HepG2 (cell line): ENCODE measurements at regions not wholly inside any gene's neighbourhood (a gene's known extent, or its start where the extent isn't known, plus 50 kb on each side); places are given as distances from the start of the nearest gene placed in this dataset.
A peak's percentile ranks its signal among the peaks of the same experiment; 100 is the strongest.

ENCODE experiments used
- ATAC-seq: fragments of 200-7000 bp; cut with Tn5 transposase; 3 replicates; pipeline ENCODE4 v1.9.1; 2020; ENCODE audit warnings: mild to moderate bottlenecking, moderate library complexity
- BruUV-seq: library from RNA; stranded (reverse); fragments of 400-500 nt; replicated peaks from 2 replicates; lab custom pipeline; 2021; lab: Mats Ljungman, UMichigan
- CTCF ChIA-PET: fragments of 300-600 bp; formaldehyde crosslinking; extraction: SDS; loops from one replicate; lab custom pipeline; 2021; ENCODE audit warnings: low total read pairs, inconsistent platforms, low intra/inter-chr PET ratio; lab: Yijun Ruan, JAX
- POLR2A ChIA-PET: fragments of 350-600 bp; sonication (Branson Sonifier 250); formaldehyde crosslinking; loops from one replicate; lab custom pipeline; 2020; ENCODE audit warnings: antibody characterized with exemption, inconsistent platforms; lab: Yijun Ruan, JAX
- DNase-seq: peaks from one replicate; pipeline ENCODE4 v3.0.0-alpha.2; 2015; ENCODE audit warnings: low spot score
- FAIRE-seq: peaks from 3 replicates; lab custom pipeline; 2011; peaks lifted over from hg19 to GRCh38; lab: Jason Lieb, UNC
- H2AFZ ChIP-seq: one replicate; pipeline ENCODE4 v1.6.1; 2011; ENCODE audit warnings: low read length, inconsistent platforms
- H3K27ac ChIP-seq: fragments of 300-600 bp; 3 replicates; pipeline ENCODE4 v1.8.0; 2011; ENCODE audit warnings: mixed run types, mild to moderate bottlenecking, mixed read lengths, low read length, inconsistent platforms; ENCODE audit not compliant: insufficient read depth; ENCODE audit errors: extremely low read length
- H3K27me3 ChIP-seq, 2 experiments: fragments of 200-600 bp in 1 of 2; 2 replicates in 1 of 2; 3 replicates in 1 of 2; pipeline versions ENCODE4 v1.6.0 to v1.8.0; 2011; ENCODE audit warnings: low read length in 2 of 2, mild to moderate bottlenecking in 2 of 2, moderate library complexity in 2 of 2, inconsistent platforms in 1 of 2; ENCODE audit not compliant: insufficient read depth in 2 of 2, control insufficient read depth in 1 of 2
- H3K36me3 ChIP-seq, 2 experiments: fragments of 200-600 bp in 1 of 2; replicated peaks in 1 of 2; 2 replicates in 1 of 2; 3 replicates in 1 of 2; pipeline versions ENCODE4 v1.5.1 to v1.8.0; 2011; ENCODE audit warnings: low read length in 2 of 2, inconsistent platforms in 1 of 2; ENCODE audit not compliant: insufficient read depth in 2 of 2, control insufficient read depth in 1 of 2
- H3K4me1 ChIP-seq: 2 replicates; pipeline ENCODE4 v1.5.1; 2012; ENCODE audit warnings: low read length, inconsistent platforms; ENCODE audit not compliant: insufficient read depth
- H3K4me2 ChIP-seq: 2 replicates; pipeline ENCODE4 v1.6.0; 2011; ENCODE audit warnings: low read depth, low read length, inconsistent platforms
- H3K4me3 ChIP-seq, 3 experiments: fragments of 200-600 bp in 1 of 3; sonication (generic), shearing (Covaris generic) in 1 of 3; replicated peaks in 1 of 3; 2 replicates each; pipeline ENCODE4 v1.5.1; 2011 to 2016; ENCODE audit warnings: low read length in 3 of 3, inconsistent platforms in 2 of 3, low read depth in 2 of 3, mild to moderate bottlenecking in 2 of 3, control low read depth in 1 of 3, mixed read lengths in 1 of 3; ENCODE audit not compliant: insufficient read depth in 1 of 3
- H3K79me2 ChIP-seq: one replicate; pipeline ENCODE4 v1.6.1; 2011; ENCODE audit warnings: low read length, inconsistent platforms; ENCODE audit not compliant: insufficient read depth
- H3K9ac ChIP-seq: 2 replicates; pipeline ENCODE4 v1.6.0; 2011; ENCODE audit warnings: mild to moderate bottlenecking, low read depth, low read length, inconsistent platforms; ENCODE audit not compliant: insufficient read depth
- H3K9me3 ChIP-seq: 2 replicates; pipeline ENCODE4 v1.5.1; 2012; ENCODE audit warnings: mild to moderate bottlenecking, low read length
- H4K20me1 ChIP-seq: 2 replicates; pipeline ENCODE4 v1.6.0; 2011; ENCODE audit warnings: inconsistent platforms, mild to moderate bottlenecking, low read length, moderate library complexity; ENCODE audit not compliant: insufficient read depth
- ATF7 ChIP-seq, 2 experiments: fragments of 450-650 bp in 1 of 2; sonication (generic) in 1 of 2; formaldehyde crosslinking in 1 of 2; IDR thresholded peaks; 2 replicates each; pipeline versions ENCODE4 v1.4.0 to v1.6.1; 2016 to 2020; ENCODE audit warnings: antibody characterized with exemption in 1 of 2, mild to moderate bottlenecking in 1 of 2, missing genetic modification reagents in 1 of 2
- DDIT3 ChIP-seq: sonication (generic); formaldehyde crosslinking; IDR thresholded peaks from 2 replicates; pipeline ENCODE4 v1.4.0; 2020; ENCODE audit warnings: mild to moderate bottlenecking, missing genetic modification reagents
- DPF2 ChIP-seq: sonication (generic); formaldehyde crosslinking; IDR thresholded peaks from 2 replicates; pipeline ENCODE4 v1.4.0; 2020; ENCODE audit warnings: mild to moderate bottlenecking, low read depth, missing genetic modification reagents, borderline replicate concordance
- HOXA3 ChIP-seq: sonication (generic); formaldehyde crosslinking; IDR thresholded peaks from 2 replicates; pipeline ENCODE4 v1.5.0; 2020; ENCODE audit warnings: missing genetic modification reagents
- MATR3 ChIP-seq: sonication (generic); formaldehyde crosslinking; IDR thresholded peaks from 2 replicates; pipeline ENCODE4 v1.4.0; 2020; ENCODE audit warnings: missing genetic modification reagents
- NCOA2 ChIP-seq: sonication (generic); formaldehyde crosslinking; IDR thresholded peaks from 2 replicates; pipeline ENCODE4 v1.8.0; 2022; ENCODE audit warnings: inconsistent platforms
- SOX13 ChIP-seq, 3 experiments: fragments of 450-650 bp in 1 of 3; sonication (generic) in 1 of 3; formaldehyde crosslinking in 1 of 3; IDR thresholded peaks in 2 of 3; conservative IDR thresholded peaks in 1 of 3; 2 replicates each; pipeline versions ENCODE4 v1.5.0 to v1.6.1; 2016 to 2020; ENCODE audit warnings: antibody characterized with exemption in 1 of 3, mild to moderate bottlenecking in 1 of 3, missing compliant biosample characterization in 1 of 3, missing genetic modification reagents in 1 of 3, moderate library complexity in 1 of 3
- SOX5 ChIP-seq: IDR thresholded peaks from 2 replicates; pipeline ENCODE4 v1.6.1; 2016; ENCODE audit warnings: borderline replicate concordance
- ZEB1 ChIP-seq: IDR thresholded peaks from 2 replicates; pipeline ENCODE4 v1.6.1; 2012; ENCODE audit warnings: mild to moderate bottlenecking, low read depth, inconsistent platforms; ENCODE audit not compliant: insufficient replicate concordance
- ZGPAT ChIP-seq: IDR thresholded peaks from 2 replicates; pipeline ENCODE4 v1.6.1; 2016; ENCODE audit warnings: mild to moderate bottlenecking
- ZNF121 ChIP-seq: sonication (generic); formaldehyde crosslinking; IDR thresholded peaks from 2 replicates; pipeline ENCODE4 v1.5.0; 2020; ENCODE audit warnings: mild to moderate bottlenecking, missing genetic modification reagents
- ZUFSP ChIP-seq: sonication (generic); formaldehyde crosslinking; IDR thresholded peaks from 2 replicates; pipeline ENCODE4 v1.9.0; 2021; ENCODE audit warnings: missing genetic modification reagents, mild to moderate bottlenecking, borderline replicate concordance
- WGBS: methylation state at CpG from one replicate; pipeline ENCODE4 v1.1.6; 2017; ENCODE audit warnings: low lambda C conversion rate; 5-methylcytosine and 5-hydroxymethylcytosine counted together
- in situ Hi-C: cut with HindIII; loops from 2 replicates; pipeline ENCODE4 v1.10.0; 2017; ENCODE audit warnings: low pct_unique_long_range_greater_than_20kb; ENCODE audit not compliant: extremely low pct_ligation_motif_present
- intact Hi-C: fragments of 100-400 bp; cut with micrococcal nuclease; formaldehyde crosslinking; loops from one replicate; pipeline ENCODE4 v1.10.0; 2022; ENCODE audit not compliant: unreplicated experiment

- no peak; the same call in 1 of the 2 replicates for TF ChIP-seq DDIT3 (CRISPR knock-in tag)
- TF ChIP-seq MATR3 (CRISPR knock-in tag): no peak
- no peak for TF ChIP-seq ZEB1
- peak; percentile 66; the same call in 1 of the 2 replicates for TF ChIP-seq DPF2
- TF ChIP-seq ZNF121: no peak
- TF ChIP-seq SOX13 (IDR thresholded peaks at IDR 0.05): no peak
- TF ChIP-seq SOX13 (CRISPR knock-in tag; conservative IDR thresholded peaks at IDR 0.05 in 1 of 2, IDR thresholded peaks at IDR 0.05 in 1 of 2): peak in 1 of 2 experiments; percentile 75; a peak in 2 of 4 replicates
- TF ChIP-seq SOX5 (CRISPR knock-in tag): peak; percentile 63; the same call in 1 of the 2 replicates
- peak; percentile 35; the same call in 1 of the 2 replicates for TF ChIP-seq HOXA3 (CRISPR knock-in tag)
- 0 out of 2 replicates have a peak, but pooled peaks have one; percentile 48 for TF ChIP-seq ZGPAT
- TF ChIP-seq NCOA2 (CRISPR knock-in tag): peak; percentile 66
These were observed 64.7 kb downstream of the MTNR1B start (continued) for GRCh38 chr11:93034031-93034722.

- no peaks in the 10 kb centered on the region for H3K9me3 ChIP-seq
- no peak for DNase-seq
- in situ Hi-C loops: no loop called here
- no peak overlapping the region for H3K9ac ChIP-seq
- no peak overlapping the region; a peak in 1 of 6 replicates for H3K4me3 ChIP-seq
- H4K20me1 ChIP-seq: no peaks in the 10 kb centered on the region
- no TSS peak for BruUV-seq
- POLR2A ChIA-PET: no interaction called here
- 0% methylated on average over 1 of the region's 1 CpG for WGBS
- H3K36me3 ChIP-seq: no peaks in the 10 kb centered on the region
- peaks cover 40% of the 10 kb centered on the region for H3K4me1 ChIP-seq
- peak; percentile 15; the same call in 1 of the 2 replicates for TF ChIP-seq ATF7 (IDR thresholded peaks at IDR 0.05)
- TF ChIP-seq ATF7 (CRISPR knock-in tag; IDR thresholded peaks at IDR 0.05): no peak
- no peak for TF ChIP-seq ZUFSP (CRISPR knock-in tag)
- TF ChIP-seq, all 625 proteins: peak for 1
- intact Hi-C loops: no loop called here
- no peak for FAIRE-seq
- H3K27me3 ChIP-seq: no peaks in the 10 kb centered on the region
- H3K27ac ChIP-seq: peak overlapping the region; percentile 64
- no peaks in the 10 kb centered on the region for H3K79me2 ChIP-seq
- ATAC-seq: peak; percentile 38
- H3K4me2 ChIP-seq: peak overlapping the region; percentile 28; the same call in 1 of the 2 replicates
- H2AFZ ChIP-seq: no peak overlapping the region
- CTCF ChIA-PET: no interaction called here
These were observed 65.2 kb downstream of the MTNR1B start for GRCh38 chr11:93034723-93035039.
